Activated CD8-positive, alpha-beta memory T cell treated with anti-CD3 and anti-CD28 coated beads, Interleukin-2, amount 50 U/mL, for 4 hours (primary cell): ENCODE measurements at regions not wholly inside any gene's neighbourhood (a gene's known extent, or its start where the extent isn't known, plus 50 kb on each side); places are given as distances from the start of the nearest gene placed in this dataset.
"Not testable (repeated sequence)": the region's sequence is repeated elsewhere in the genome, so short reads cannot be mapped to it uniquely, and the experiment has no call there.

Experiments
- DNase-seq: peaks from one replicate; pipeline ENCODE4 v3.0.0-alpha.2; 2020

GRCh38 chr9:88886762-88887161 lies 104.5 kb upstream of the S1PR3 start:
- DNase-seq: not testable (repeated sequence)

- no peak for DNase-seq
These were observed 101.9 kb upstream of the S1PR3 start for GRCh38 chr9:88889386-88889785.

DNA sequence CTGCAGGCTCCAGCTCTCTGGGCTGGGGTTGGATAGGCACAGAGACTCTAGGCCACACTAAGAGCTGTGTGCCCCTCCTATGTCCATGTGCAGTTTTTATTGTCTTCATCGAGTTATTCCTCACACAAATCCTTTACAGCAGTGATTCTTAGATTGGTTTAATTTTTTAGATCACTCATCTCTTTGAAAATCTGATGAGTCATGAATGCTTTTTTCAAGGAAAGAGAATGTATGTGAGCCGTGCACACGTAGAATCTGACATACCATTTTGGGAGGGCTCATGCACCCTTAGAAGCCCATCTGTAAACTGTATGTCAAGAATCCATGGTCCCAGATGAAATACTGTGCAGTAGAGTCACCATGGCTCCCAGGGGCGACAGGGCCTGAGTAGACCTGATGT lies 100.7 kb upstream of the S1PR3 start:
- no peak for DNase-seq

GRCh38 chr9:88891040-88891439 lies 100.2 kb upstream of the S1PR3 start:
- no peak for DNase-seq

- DNase-seq: no peak
These were observed 98.5 kb upstream of the S1PR3 start for GRCh38 chr9:88892724-88893123.

DNA sequence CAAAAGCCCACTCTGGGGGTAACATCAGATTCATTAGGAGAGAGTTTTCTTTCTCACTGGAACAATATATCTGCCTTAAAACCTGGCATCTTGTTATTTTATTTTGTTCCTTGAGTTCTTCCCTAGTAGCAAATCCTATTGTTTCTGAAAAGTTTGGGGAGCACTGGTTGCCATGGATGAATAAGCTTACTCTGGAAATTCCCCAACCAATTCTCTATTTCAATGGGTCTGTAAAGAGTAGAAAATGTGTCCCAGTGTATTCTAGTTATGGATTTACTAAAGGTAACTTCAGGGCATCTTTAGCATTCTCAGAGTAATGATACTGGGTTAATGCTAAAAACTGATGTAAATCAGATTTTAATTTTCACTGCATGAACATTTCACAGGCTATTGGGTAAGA lies 94.2 kb upstream of the S1PR3 start:
- DNase-seq: no peak

GRCh38 chr9:88898039-88898720 lies 93.1 kb upstream of the S1PR3 start:
- DNase-seq: no peak

- no peak for DNase-seq
These were observed 85.8 kb upstream of the S1PR3 start for GRCh38 chr9:88905506-88905905.

DNA sequence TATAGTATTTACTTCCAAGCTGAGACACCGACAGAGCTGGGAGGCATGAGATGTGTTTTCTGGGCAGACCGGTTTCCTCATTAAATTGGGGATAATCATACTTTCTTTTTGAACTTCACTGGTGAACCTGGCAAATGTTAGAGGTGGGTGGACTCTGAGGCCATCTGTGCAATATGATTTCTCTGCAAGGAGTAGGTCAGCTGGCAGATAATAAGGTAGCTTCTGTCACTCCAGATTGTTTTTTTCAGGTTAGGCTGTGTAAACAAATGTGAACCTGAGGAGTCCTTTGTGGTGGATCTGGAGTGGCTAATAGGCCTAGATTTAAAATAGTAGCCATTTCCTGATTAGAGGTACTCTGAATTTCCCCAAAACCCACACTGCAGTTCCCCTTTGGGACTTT lies 75.4 kb upstream of the S1PR3 start:
- DNase-seq: no peak

DNA sequence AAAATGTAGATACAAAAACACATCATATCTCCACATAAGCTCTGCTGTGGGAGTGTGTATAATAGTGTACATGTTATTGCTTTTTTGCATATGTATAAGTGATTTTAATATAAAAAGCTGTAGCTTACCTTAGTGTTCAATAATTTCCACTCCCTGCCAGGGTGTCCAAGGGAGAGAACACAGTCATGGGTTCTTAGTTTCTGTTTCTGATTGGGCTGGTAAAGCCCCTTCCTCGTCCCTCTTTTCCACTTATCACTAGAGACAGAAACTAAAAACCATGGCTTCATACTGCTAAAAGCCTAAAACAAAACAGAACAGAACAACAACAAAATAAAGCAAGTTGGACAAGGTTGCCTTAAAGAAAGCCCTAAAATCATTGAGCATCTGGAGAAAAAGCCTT lies 74.4 kb upstream of the S1PR3 start:
- no peak for DNase-seq

DNA sequence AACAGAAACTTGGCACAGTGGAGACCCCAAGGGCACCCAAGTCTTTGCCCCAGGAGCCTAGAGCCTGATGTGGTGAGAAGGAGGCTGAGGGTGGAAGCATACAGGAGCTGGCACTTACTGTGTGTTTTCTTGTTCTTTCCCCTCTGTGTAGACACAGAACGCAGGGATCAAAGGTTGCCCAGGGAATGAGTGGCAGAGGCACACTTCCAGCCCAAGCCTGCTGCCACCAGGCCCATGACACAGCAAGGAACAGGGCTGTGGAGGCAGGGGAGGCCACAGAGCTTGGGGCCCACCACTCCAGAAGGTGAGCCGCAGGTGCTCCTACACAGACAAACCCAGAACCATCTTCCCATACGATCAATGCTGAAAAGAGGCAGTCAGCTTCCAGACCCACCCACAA lies 73.9 kb upstream of the S1PR3 start:
- no peak for DNase-seq

DNA sequence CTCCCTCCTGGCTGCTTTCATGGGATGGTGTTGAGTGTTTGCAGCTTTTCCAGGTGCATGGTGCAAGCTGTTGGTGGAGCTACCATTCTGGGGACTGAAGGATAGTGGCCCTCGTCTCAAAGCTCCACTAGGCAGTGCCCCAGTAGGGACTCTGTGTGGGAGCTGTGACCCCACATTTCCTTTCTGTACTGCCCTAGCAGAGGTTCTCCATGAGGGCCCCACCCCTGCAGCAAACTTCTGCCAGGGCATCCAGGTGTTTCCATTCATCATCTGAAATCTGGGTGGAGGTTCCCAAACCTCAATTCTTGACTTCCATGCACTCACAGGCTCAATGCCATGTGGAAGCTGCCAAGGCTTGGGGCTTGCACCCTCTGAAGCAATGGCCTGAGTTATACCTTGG lies 72.7 kb upstream of the S1PR3 start:
- DNase-seq: not testable (repeated sequence)

GRCh38 chr9:88920645-88921044 lies 70.6 kb upstream of the S1PR3 start:
- DNase-seq: no peak

- DNase-seq: peak; percentile 46
These were observed 69.2 kb upstream of the S1PR3 start for GRCh38 chr9:88922091-88922490.

- DNase-seq: no peak
These were observed 68.2 kb upstream of the S1PR3 start for GRCh38 chr9:88923092-88923491.

DNA sequence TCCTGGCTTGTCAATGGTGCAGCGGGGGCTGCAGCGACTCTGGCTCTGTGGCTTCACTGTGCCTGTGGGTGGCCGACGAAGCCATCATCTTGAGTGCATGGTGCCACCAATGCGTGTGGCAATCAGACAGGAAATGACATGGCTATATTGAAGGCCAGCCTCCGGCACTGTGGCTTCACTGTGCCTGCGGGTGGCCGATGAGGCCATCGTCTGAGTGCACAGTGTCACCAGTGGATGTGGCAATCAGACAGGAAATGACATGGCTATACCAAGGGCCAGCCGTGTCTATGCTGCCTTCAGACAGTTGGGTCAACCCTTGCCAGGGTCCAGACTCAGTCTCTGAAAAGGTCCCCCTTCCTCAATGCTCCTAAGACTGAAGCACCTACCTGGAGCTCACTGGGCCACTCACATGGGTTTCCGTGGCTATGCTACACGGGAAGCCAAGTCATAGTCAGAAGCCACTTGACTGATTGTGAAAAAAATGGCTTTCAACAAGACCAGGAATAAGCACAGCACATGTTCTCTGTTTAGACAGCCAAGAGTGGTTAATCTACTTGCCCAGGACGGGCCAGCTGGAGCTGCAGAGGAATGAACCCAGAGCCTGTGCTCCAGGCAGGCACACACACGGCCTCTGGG lies 67.5 kb upstream of the S1PR3 start:
- no peak for DNase-seq

DNA sequence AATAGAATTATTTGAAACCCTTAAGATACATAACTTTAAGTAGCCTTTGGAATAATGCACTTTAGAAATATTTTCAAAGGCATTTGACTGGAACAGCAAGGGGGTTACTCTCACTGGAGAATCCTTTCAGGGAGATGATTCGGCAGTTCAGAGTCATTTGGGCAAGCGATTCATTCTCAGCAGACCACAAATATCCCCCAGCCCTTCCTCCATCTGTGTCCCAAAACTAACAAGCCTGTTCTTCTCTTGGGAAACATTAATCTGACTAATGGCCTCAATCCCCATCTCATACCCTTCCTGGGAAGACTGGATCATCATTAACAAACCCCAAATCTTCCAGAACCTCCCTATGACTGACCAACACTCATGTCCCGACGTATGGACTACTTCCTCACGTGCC lies 65.8 kb upstream of the S1PR3 start:
- DNase-seq: no peak

GRCh38 chr9:88926781-88927505 lies 64.3 kb upstream of the S1PR3 start:
- no peak for DNase-seq

DNA sequence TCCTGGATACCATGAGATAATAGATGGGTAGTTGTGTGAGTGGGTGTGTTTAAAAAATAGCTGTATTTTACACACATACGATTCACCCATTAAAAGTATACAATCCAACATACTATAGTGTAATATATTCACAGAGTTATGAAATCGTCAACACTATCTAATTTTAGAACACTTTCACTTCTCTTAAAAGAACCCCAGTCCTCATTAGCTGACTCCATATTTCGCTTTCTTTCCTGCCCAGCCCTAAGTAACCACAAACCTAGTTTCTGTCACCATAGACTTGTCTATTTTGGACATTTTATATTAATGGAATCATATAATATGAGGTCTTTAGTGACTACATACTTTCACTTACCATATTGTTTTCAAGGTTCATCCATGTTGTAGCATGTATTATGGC lies 63.8 kb upstream of the S1PR3 start:
- DNase-seq: no peak

DNA sequence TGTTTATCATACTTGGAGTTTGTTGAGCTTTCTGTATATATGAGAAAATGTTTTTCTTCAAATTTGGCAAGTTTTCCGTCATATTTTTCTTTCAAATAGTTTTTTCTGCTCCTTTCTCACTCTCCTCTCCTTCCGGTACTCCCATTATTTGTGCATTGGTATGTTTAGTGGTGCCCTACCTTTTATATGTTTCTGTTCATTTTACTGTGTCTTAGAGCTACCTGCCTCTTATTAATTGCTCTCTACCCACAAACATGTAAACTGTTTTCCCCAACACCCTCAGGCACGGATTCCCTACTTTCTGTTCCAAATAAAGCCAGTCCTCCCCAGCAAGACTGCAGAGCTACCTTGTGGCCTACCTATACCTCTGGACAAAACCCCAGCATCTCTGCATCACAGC lies 60.6 kb upstream of the S1PR3 start:
- DNase-seq: no peak

- DNase-seq: no peak
These were observed 58.5 kb upstream of the S1PR3 start for GRCh38 chr9:88932766-88933165.

- DNase-seq: no peak
These were observed 57.5 kb upstream of the S1PR3 start for GRCh38 chr9:88933607-88934379.

DNA sequence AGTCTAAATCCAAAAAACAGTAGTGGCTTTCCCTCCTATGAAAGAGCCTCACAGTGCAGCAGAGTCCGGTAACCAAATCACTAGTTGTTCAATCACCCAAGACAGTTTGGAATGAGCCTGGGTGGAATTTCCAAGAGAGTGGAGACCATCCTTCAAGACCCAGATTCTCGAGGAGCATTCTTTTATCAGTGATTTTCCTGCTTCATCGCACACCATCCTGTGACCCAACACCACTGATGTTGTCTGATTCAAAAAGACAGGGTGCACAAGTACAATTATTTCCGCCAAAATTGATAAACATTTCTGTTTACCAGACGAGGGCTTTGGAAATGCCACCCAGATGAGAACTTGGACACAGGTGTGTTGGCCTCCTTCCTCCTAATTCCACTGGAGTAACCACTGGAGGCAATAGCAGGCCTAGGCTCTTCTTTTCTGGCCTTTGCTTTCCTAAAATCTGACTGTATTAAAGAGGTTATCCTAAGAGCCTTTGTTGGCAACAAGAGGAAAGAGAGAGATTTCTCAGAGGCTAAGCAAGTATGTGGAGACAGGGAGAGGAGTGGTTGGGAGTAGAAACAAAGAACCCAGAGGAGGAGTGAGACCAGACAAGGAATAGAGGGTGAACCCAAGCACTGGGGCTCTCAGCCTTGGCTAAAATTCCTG lies 56.3 kb upstream of the S1PR3 start:
- no peak for DNase-seq
